CD4-positive, alpha-beta T cell treated with Interleukin-2 at 100 ng/mL for 4 hours (primary cell): ENCODE measurements at regions not wholly inside any gene's neighbourhood (a gene's known extent, or its start where the extent isn't known, plus 50 kb on each side); places are given as distances from the start of the nearest gene placed in this dataset.

Experiments
- DNase-seq: peaks from one replicate; pipeline ENCODE4 v3.0.0-alpha.2; 2020; ENCODE audit warnings: low spot score

DNA sequence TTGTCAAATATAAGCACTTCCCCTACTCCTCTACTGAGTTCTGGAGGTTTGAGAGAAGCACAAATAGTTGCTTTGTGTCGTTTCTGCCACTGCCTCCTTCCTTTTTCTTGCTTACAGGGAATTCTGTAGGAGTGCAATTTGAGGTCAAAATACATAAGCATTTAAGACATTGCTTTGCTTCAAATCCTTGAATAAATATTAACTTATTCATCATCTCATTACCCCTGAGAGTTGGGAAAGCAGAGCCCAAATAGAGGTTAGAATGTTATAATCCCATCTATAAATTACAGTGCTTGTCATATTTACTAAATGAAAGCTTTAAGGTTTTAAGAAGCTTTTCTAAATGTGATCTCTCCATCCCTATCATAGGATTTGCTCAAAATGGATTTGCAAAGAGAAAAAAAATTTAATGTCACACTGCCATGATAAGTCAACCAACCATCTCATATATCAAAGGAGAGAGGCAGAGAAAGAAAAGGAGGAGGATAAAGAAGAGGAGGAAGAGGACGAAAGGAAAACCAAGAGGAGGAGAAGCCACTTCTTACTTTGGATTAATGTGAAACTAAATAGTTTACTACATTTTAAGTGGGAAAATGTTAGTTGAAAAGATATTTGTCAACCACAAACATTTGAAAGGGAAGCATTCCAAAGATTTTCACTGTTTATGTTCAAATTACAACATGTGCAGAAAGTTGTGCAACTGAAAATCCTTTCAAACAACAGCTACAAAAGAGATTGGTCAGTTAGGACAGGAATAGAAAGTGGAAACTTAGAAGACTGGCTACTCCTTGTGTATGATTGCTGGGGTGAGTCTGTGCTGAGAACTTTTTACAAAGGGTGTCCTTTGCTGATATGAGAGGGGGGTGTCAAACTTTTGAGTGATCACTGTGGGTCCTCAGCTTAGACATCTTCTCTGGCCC is 277.3 kb upstream of the FN1 start:
- DNase-seq = no peak

DNA sequence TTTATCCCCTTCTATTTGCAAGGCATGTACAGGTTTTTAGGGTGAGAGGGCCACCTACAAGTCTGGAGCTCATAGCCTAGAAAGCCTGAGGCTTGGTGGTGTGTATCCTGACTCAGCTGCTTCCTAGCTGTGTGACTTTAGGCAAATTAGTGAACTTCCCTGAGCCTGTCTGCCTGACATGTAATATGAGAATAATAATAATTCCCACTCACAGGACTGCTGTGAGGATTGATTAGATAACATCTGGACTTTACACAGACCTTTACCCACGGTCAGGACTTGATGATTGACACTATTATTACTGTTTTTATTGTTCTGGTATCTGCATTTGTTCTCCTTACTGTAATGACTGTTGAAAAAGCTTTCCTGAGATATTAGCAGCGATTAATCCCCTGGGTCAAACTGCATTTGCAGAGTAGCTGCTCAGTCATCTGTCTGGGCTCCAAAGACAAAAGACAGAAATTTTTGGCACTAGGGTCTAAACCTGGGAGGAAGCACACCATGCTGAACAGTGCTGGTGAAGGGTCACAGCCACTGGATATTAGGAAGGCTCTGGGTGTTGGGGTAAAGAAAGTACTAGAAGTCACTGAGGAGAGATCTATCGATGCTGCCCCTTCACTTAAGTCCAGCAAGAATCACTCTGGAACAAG is 276.5 kb upstream of the FN1 start:
- no peak for DNase-seq

DNA sequence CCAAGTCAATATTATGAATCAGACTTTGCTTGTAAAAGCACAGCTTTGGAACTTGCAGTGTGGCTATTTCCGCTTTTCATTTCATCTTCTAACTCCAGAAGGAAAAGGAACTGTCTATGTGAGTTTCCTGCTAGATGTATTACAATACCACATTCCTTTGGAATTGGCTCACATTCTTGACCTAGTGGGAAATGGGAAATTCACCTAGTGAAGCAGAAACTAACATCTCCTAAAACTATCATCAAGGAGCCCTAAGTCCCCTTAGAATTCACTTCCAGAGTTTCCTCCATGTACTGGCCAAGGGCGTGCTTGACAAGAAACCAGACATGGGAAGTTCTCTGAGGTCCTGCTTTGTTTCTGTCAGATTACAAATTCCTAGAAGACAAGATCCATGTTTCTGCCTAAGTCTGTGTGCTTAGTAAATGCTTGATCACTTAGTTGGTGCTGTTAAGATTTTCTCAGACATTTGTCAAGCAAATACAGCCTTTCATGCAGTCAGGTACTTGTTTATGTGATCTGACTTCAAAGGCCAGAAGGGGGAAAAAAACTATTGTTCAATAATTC is 275.7 kb upstream of the FN1 start:
- DNase-seq = no peak

DNA sequence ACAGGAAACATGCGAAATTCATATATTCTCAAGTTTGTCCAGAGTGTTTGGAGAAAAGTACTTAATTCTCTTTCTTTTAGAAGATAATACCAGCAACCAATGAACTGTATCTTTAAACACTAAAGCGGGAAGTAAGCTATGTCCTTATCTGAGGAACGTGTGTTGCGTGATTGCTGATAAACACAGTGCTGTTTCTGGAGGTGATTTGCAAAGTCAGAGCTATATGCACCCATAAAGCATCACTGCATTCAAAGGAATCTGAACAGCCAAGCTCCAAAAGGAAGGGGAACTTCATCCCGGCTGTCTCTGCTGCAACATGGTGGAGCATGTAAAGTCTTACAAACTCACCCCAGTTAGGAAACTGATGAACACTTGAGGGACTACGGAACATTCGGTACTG is 271.7 kb upstream of the FN1 start:
- no peak for DNase-seq

DNA sequence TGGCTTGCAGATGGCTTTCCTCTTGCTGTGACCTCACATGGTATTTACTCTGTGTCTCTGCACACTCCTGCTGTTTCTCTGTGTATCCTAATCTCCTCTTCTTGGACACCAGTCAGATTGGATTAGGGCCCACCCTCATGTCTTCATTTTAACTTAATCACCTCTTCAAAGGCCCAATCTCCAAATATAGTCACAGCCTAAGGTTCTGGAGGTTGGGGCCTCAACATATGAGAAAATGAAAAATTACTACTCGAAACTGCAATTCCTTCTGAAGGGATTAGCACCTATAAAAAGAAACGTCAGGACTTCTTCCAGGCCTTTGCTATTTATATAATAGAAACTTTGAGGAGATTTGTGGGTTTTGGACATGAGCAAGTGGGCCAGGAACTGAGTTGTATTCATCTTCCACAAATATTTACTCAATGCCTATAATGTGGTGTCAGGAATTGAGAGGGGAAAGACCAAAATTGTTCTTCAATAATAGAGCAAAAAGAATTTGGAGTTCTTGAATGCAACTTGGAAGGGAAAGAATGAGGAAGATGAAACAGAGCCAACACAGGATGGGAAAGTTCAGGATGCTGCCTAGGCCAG is 270.0 kb upstream of the FN1 start:
- no peak for DNase-seq

DNA sequence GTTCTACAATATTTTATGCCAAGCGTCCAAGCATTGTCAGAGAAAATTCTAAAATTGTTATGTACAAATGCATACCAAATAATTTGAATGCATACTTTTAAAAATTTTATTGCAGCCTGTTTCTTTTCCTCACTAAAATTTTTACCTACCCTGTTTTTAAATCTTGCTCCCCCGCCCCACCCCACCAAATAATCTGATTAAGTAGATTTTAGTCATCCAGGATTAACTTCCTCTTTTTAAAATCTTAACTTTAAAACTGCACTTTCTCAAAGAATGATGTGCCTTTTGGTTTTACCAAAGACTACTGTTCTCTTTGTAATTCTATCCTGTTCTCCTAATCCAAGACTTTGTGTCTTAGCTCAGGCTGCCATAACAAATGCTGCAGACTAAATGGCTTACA is 269.4 kb upstream of the FN1 start:
- no peak for DNase-seq

DNA sequence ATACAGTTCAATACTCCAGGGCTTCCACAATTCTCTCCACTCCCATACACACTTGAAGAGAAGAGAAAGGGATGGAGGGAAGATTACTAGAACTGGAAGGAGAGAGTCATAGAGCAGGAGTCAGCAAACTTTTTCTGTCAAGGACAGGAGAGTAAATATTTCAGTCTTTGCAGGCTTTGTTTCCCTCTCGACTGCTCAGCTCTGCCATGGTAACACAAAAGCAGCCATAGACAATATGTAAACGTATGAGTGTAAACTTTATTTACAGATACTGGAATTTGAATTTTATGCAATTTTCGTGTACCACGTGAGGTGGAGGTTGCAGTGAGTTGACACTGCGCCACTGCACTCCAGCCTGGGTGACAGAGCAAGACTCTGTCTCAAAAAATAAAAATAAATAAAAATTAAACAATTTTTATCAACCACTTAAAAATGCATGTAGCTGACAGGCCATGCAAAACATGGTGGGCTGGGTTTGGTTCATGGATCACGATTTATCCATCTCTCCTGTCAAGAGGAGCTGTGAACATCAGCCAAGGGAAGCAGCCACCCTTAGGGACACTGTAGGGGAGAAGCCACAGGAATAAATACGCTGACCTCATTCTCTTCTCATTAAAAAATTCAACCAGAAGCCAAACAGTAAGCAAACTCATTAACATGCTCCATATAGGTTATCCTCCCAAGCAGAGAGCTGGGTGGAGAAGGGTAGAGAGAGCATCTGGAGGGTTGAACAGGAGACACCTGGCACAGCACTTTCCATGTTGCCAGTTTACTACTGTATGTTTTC is 266.4 kb upstream of the FN1 start:
- no peak for DNase-seq

DNA sequence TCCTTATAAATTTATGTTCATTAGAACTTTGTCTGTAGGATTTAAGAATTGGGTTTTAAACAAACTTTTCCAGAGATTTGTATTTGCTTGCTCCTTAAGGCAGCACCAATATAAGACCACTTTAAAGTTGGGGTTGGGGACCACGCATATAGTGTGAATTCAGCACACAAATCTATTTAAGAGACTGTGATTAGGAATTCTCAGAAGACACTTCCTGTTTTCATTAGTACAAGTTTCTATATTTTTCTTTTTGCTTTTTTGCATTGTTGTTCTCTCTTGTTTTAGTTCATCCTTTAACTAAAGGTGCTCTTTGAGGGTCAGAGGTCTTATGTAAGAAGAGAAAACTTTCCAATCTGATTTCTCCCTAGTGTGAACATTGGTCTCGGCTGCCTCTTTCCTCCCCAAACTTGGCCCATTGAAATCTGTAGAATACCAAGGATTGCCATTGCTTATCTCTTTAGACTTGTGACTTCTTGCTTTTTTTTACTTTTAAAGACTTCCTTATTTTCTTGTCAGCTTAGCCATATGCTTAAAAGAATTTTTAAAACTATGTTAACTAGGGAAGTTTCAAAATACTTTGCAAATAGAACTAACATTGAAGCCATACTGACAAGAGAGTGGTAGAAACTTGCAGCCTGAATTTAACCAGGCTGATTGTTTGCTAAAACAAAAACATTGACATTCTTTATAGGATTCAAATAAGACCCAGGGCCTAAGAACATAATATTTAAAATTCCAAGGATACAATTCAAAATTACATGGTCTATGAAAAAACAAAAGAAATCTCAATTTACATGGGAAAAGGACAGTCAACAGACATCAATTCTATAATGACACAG is 264.1 kb upstream of the FN1 start:
- DNase-seq = no peak

DNA sequence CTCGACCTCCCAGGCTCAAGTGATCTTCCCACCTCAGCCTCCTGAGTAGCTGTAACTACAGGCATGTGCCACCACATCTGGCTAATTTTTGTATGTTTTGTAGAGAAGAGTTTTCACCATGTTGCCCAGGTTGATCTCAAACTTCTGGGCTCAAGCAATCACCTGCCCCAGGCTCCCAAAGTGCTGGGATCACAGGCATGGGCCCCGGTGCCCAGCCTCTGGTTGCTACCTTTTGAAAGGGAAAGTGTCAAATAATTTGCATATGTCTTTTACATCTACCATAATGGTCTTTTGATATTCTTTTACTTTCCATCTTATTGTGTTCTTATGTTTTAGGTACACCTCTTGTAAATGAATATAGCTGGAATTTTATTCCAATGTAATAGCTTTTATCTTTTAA is 263.1 kb upstream of the FN1 start:
- no peak for DNase-seq

DNA sequence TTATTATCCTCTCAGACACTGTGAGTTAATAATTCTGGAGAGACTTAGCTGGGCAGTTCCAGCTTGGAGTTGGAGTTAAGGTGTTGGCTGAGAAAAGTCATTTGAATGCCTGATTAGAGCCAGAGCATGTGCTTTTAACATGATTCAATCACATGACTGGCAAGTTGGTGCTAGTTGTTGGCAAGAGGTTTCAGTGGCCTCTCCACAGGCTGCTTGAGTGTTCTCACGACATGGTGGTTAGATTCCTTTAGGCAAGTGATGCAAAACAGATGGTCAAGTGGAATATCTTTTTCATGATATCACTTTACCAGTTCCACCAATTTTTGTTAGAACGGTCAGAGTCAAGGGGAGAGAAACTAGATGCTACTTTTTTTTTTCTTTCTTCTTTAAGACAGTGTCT is 262.7 kb upstream of the FN1 start:
- no peak for DNase-seq

DNA sequence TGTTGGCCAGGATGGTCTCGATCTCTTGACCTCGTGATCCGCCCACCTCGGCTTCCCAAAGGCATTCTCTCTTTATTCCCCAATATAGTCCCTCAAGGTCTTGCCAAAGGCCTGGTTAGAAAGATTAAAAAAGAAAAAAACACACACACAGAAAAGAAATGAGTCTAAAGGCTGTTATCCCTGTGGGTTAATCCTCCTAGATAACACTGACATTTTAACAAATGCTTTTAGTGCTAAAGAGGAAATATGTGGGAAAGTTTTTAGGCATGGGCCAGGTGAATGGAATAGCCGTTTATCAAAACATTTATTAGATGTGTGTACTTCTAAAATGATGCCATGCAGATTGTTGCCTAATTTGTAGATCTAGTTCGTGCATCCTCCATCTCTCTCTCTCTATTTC is 261.6 kb upstream of the FN1 start:
- no peak for DNase-seq

DNA sequence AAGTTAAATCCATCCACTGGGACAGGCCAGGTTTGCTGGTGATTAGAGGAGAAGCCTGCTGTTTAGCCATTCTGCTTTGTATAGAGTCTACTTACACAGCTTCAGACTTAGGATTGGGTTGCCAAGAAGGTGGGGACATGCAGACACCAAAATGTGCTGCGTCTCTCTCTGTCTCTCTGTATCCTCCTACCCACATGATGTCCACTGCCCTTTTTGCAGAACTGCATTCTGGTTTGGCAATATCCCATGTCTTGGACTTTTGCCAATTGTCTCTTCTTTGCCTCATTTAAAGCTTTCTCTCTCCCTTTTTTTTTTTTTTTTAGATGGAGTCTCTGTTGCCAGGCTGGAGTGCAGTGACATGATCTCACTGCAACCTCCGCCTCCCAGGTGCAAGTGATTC is 261.1 kb upstream of the FN1 start:
- DNase-seq = no peak

DNA sequence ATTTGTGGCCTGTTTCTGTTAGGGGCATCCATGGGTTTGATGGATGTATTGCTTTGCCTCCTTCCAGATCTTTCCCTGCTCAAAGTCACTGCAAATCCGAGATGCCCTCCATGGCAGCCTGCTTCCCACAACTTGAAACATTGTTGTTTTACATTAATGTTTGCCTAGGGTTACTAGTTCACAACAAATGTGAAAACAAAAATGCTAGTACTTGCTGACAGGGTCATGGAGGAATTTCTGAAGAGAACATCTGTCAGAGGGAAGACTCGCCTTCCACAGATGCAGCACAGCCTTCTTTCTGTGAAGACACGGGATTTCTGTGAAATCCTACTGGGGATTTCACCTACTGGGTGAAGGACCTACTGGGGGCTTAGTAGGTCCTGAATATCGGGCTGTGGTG is 260.0 kb upstream of the FN1 start:
- DNase-seq = no peak

DNA sequence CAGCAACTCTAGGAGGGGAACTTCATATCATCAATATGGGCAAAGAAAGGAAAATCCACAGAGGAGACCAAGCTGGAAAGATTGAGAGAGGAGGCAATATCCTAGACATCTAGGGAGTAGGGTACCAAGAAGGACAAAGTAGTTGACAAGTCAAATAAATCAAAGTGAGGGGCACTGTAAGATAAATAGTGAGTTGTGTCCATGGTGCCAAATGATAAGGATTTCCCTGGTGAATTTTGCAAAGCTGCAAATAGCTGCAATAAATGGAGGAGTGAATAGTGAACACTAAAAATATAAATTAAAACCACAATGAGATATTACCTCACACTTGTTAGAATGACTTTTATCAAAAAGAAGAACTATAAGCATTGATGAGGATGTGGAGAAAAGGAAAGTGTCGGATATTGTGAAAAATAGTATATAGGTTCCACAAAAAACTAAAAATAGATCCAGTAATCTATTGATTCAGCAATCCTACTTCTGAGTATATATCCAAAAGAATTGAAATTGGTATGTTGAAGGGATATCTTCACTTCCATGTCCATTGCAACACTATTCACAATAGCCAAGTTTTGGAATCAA is 258.2 kb upstream of the FN1 start:
- no peak for DNase-seq

DNA sequence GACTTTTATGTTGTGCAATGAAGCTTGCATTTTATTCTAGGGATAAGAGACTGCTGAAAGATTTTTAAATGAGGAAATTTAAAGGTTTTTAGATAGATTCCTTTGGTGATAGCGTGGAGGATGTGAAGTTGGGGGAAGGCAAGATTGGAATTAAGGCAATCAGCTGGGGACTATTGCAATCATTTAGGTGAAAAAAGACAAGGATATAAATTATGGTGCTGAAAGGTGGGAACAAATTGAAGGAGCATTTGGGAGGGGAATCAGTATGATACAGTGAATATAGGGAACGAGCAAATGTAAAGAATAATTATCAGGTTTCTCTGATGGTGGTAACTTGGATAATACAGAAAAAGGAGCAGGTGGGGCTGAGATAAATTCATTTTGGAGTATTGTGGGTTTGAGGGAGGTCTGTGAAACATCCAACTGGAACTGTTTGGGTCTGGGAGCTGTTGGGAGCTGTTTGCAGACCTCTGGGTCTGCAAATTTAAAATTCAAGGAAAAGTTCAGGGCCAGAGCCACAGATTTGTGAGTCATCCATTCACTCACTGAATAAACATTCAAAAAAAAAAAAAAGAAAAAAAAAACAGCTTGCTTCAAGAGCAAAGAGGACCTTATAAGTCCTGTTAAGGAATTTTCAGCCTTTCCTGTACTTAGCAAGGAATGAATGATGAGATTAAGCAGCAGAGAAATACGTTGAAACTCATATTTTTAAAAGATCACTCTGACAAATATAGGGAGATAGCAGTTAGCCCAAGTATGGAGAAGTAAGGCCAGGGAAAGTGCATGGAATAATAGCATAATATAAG is 257.5 kb upstream of the FN1 start:
- DNase-seq = no peak

DNA sequence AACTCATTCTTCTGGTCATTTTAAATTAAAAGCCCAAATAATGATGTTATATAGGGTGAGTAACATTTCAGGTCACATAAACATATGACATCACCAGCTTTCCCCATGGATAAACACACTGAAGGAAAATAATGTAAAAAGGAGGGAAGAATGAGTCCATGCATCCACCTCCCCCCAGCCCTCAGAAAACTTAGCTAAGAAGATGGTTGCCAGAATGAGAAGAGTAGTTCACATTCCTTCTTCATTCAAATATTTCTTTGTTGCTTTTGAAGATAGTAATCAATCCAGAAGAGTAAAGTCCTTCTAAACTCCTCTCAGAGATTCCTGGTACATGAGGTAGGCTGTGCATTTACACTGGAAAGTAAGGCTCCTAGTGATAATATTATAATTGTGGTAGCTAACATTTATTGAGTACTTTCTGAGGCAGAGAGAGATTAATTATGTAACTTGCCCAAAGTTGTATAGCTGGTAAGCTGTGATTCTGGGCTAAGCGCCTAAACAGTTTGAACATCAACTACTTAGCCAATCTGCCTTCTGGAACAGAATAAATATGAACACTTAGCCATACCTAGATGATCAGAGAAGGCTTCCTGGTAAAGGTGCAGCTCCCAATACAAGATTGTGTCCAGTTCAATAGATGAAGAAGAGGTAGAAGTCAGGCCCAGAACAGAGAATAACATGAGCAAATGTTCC is 256.7 kb upstream of the FN1 start:
- no peak for DNase-seq

DNA sequence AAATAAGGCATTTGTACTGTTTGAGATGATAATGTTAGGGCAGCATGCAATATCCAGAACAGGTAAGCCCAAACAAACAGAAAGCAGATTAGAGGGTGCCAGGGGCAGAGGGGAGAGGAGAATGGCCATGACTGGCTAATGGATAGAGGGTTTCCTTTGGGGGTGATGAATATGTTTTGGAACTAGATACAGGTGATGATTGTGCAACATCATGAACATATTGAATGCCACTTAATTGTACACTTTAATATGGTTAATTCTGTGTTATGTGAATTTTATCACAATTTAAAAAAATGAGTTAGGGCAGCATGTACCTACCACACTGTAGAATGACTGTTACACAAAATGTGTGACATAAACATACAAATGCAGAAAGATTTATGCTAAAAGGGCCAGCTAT is 255.5 kb upstream of the FN1 start:
- DNase-seq = no peak

DNA sequence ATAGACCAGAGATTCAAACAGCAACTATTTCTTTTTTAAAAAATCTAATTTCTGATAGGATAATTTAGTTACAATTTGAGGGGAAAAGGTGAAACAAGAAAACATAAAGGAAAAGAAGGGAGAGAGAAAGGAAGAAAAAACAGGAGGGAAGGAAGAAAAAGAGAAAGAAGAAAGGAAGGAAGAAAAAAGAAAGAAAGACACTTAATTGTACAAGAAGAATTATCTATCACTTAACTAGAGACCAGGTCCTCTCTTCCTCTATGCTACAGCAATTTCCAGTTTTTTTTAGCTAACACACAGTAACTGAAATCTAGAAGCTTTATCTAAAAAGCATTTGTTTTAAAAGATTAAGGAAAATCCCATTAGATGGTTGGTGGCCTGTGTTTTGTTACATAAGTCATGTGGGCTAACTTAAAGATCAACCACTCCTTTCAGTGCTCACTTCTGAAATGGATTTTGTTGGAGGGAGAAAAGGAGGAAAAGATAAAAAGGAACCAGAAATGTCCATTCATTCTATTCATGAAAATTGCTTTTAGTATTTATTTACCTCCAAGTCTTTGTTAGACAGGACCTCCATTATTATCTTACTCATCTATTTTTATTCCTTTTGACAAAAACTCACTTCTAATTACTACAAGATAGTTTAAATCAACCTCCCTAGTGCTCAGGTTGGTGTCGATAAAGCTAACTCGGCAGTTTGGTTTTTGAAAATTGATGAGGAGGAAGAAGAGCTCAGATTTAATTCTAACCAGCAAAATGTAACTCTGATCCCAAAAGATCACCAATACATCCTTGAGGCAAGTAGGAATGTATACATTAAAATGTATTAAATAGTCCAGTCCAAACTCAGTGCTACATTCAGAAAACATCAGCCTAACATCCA is 251.5 kb upstream of the FN1 start:
- DNase-seq = no peak
